ENCODE measurements at regions not wholly inside any gene's neighbourhood (a gene's known extent, or its start where the extent isn't known, plus 50 kb on each side); places are given as distances from the start of the nearest gene placed in this dataset.

DNA sequence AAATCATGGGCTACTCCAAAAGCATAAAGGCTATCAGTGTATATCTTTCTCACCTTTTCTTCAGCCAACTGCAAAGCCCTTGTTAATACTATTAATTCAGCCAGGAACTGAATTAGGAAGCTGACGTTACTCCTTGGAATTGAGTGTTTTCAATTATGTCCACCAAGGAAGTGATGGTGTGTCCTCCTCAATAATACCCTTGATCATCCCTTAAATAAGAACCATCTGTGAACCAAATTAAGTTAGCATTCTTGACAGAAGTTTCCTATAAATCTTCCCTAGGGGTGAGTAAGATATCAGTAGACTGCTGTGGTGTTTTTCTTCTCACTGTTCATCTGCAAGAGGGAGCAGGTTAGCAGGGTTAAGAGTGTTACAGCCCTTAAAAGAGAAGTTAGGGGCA is 252.3 kb upstream of the AVPR1A start:
- 11 to 100% (median 43%) methylated on average over 1 of the region's 1 CpG; no CpG with 5 or more reads in 1 of the 10 experiments for WGBS, 10 experiments
- Histone ChIP-seq H3K4me3 (no peak overlapping the region), H3K4me1 (replicated peaks in 1 of 2) (peaks cover 0 to 3% of the 10 kb centered on the region in 2 donors), H3K27ac (no peak overlapping the region)
- no peak for ATAC-seq (replicated peaks in 6 of 8)
- in situ Hi-C loops (cut with MboI; ENCODE audit: low pct_unique_long_range_greater_than_20kb in 2 of 9, low sequenced_read_pairs in 9 of 9, unreplicated experiment in 9 of 9), result loop anchor here in 3 of 9 experiments (25.0 kb wide), 3 partner anchors 259 to 409 kb away; partner anchors contain the start of genes DPY19L2 (in 1 of the 3) and RXYLT1 (in 1 of the 3)

GRCh38 chr12:63400718-63401117 is 249.7 kb upstream of the AVPR1A start:
- Histone ChIP-seq H3K4me3 (no peak overlapping the region), H3K4me1 (replicated peaks in 1 of 2) (peaks cover 0 to 3% of the 10 kb centered on the region in 2 donors), H3K27ac (peak overlapping the region in 1 of 2 donors; percentile 45)
- WGBS, 10 experiments, result 20 to 67% (median 54%) methylated on average over 1 to 3 of the region's 3 CpGs; no CpG with 5 or more reads in 4 of the 10 experiments
- in situ Hi-C loops (cut with MboI; ENCODE audit: low pct_unique_long_range_greater_than_20kb in 2 of 9, low sequenced_read_pairs in 9 of 9, unreplicated experiment in 9 of 9), result loop anchor here in 3 of 9 experiments (25.0 kb wide), 3 partner anchors 262 to 412 kb away; partner anchors contain the start of genes DPY19L2 (in 1 of the 3) and RXYLT1 (in 1 of the 3)
- peak in 7 of 8 experiments; percentile 63 to 96 (median 94) for ATAC-seq (replicated peaks in 6 of 8)

- no peak overlapping the region for H3K27ac ChIP-seq
- WGBS, 10 experiments, result 20 to 100% (median 84%) methylated on average over 1 of the region's 2 CpGs; no CpG with 5 or more reads in 6 of the 10 experiments
- ATAC-seq (replicated peaks in 6 of 8), result no peak
- in situ Hi-C loops (cut with MboI; ENCODE audit: low pct_unique_long_range_greater_than_20kb in 2 of 9, low sequenced_read_pairs in 9 of 9, unreplicated experiment in 9 of 9), result loop anchor here in 3 of 9 experiments (25.0 kb wide), 3 partner anchors 262 to 412 kb away; partner anchors contain the start of genes DPY19L2 (in 1 of the 3) and RXYLT1 (in 1 of the 3)
- no peak overlapping the region for H3K4me3 ChIP-seq
- H3K4me1 ChIP-seq (replicated peaks in 1 of 2), result peaks cover 0 to 3% of the 10 kb centered on the region in 2 donors
Measured at GRCh38 chr12:63400318-63400717, 249.3 kb upstream of the AVPR1A start.

- H3K27ac ChIP-seq, result no peak overlapping the region
- no peak overlapping the region for H3K4me3 ChIP-seq
- ATAC-seq (replicated peaks in 6 of 8), result no peak
- in situ Hi-C loops (cut with MboI; ENCODE audit: low pct_unique_long_range_greater_than_20kb in 2 of 9, low sequenced_read_pairs in 9 of 9, unreplicated experiment in 9 of 9), result no loop called here
- peaks cover 0 to 3% of the 10 kb centered on the region in 2 donors for H3K4me1 ChIP-seq (replicated peaks in 1 of 2)
- 13 to 100% (median 92%) methylated on average over 1 to 3 of the region's 4 CpGs; no CpG with 5 or more reads in 2 of the 10 experiments for WGBS, 10 experiments
Measured at GRCh38 chr12:63397807-63398206, 246.8 kb upstream of the AVPR1A start.

DNA sequence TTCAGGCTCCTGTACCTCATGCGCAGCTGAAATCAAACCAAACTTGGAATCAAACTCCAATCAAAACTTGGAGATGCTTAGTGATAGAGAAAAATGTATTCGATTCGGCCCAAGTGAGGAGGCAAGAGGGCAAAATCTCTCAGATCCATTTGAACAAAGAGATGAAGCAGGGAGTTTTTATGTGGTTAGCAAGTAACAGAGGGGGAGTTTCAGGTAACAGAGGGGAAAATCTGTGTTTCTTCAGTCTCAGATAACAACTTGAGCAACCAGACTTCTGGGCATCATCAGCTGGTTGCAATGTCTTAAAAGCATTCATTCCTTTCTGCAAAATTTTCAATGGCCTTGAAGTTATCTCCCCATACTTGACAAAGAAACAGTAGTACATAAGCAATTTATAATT is 245.1 kb upstream of the AVPR1A start:
- in situ Hi-C loops (cut with MboI; ENCODE audit: low pct_unique_long_range_greater_than_20kb in 2 of 9, low sequenced_read_pairs in 9 of 9, unreplicated experiment in 9 of 9), result no loop called here
- WGBS, 10 experiments, result 43 to 100% (median 100%) methylated on average over 1 to 3 of the region's 3 CpGs; no CpG with 5 or more reads in 4 of the 10 experiments
- ATAC-seq (replicated peaks in 6 of 8), result no peak
- H3K27ac ChIP-seq, result no peak overlapping the region
- H3K4me1 ChIP-seq (replicated peaks in 1 of 2), result peaks cover 3 to 5% of the 10 kb centered on the region in 2 donors
- no peak overlapping the region for H3K4me3 ChIP-seq

GRCh38 chr12:63394983-63395382 is 244.0 kb upstream of the AVPR1A start:
- 0 to 93% (median 69%) methylated on average over 2 to 4 of the region's 4 CpGs; no CpG with 5 or more reads in 1 of the 10 experiments for whole genome bisulfite sequencing, 10 experiments
- in situ Hi-C loops (cut with MboI; ENCODE audit: low pct_unique_long_range_greater_than_20kb in 2 of 9, low sequenced_read_pairs in 9 of 9, unreplicated experiment in 9 of 9), result no loop called here
- H3K4me1 ChIP-seq (replicated peaks in 1 of 2), result peaks cover 0 to 5% of the 10 kb centered on the region in 2 donors
- no peak for ATAC-seq (replicated peaks in 6 of 8)
- no peak overlapping the region for H3K4me3 ChIP-seq
- no peak overlapping the region for H3K27ac ChIP-seq

- 0 to 97% (median 42%) methylated on average over 1 to 4 of the region's 4 CpGs; no CpG with 5 or more reads in 2 of the 10 experiments for WGBS, 10 experiments
- no peak overlapping the region for H3K27ac ChIP-seq
- H3K4me3 ChIP-seq, result no peak overlapping the region
- ATAC-seq (replicated peaks in 6 of 8), result no peak
- peaks cover 0 to 5% of the 10 kb centered on the region in 2 donors for H3K4me1 ChIP-seq (replicated peaks in 1 of 2)
- in situ Hi-C loops (cut with MboI; ENCODE audit: low pct_unique_long_range_greater_than_20kb in 2 of 9, low sequenced_read_pairs in 9 of 9, unreplicated experiment in 9 of 9), result no loop called here
Measured at GRCh38 chr12:63394349-63394748, 243.3 kb upstream of the AVPR1A start.

DNA sequence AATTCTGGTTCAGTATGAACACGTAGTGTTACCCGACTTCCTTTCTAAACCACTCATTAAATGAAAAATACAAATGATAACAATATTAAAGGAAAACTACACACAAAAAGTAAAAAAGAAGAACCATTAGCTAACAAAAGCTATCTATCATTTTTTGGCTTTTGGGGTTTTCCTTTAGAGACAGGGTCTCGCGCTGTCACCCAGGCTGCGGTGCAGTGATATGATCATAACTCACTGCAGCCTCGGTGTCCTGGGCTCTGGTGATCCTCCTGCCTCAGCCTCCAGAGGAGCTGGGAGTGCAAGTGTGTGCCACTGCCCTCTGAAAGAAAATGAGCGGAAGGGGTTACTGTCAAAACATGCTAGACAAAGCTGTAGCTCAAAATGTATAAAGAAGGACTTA is 238.2 kb upstream of the AVPR1A start:
- Histone ChIP-seq H3K4me1 (replicated peaks in 1 of 2) (peaks cover 0 to 13% of the 10 kb centered on the region in 2 donors), H3K27ac (no peak overlapping the region), H3K4me3 (no peak overlapping the region)
- 19 to 100% (median 86%) methylated on average over 1 to 7 of the region's 7 CpGs; no CpG with 5 or more reads in 1 of the 10 experiments for WGBS, 10 experiments
- in situ Hi-C loops (cut with MboI; ENCODE audit: low pct_unique_long_range_greater_than_20kb in 2 of 9, low sequenced_read_pairs in 9 of 9, unreplicated experiment in 9 of 9), result no loop called here
- no peak for ATAC-seq (replicated peaks in 6 of 8)

DNA sequence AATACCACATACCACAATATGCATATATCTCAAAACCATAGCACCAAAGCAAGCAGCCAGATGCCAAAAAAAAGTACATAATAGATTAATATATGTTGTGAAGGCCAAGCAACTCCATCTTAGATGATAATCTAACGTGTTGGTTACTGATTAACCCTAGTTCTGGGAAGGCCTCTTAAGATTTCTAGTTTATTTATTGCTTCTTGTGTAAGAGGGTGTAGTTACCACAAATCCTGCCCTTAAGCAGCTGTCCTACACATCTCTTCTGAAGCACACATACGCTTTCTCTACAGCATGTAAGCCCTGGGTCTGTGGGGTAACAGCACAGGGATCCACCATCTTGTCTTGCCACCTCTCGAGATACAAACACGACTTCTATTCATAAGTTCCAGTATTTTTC is 236.8 kb upstream of the AVPR1A start:
- no peak overlapping the region for H3K4me3 ChIP-seq
- peaks cover 0 to 13% of the 10 kb centered on the region in 2 donors for H3K4me1 ChIP-seq (replicated peaks in 1 of 2)
- 20 to 100% (median 85%) methylated on average over 1 to 4 of the region's 4 CpGs; no CpG with 5 or more reads in 1 of the 10 experiments for WGBS, 10 experiments
- in situ Hi-C loops (cut with MboI; ENCODE audit: low pct_unique_long_range_greater_than_20kb in 2 of 9, low sequenced_read_pairs in 9 of 9, unreplicated experiment in 9 of 9), result no loop called here
- no peak for ATAC-seq (replicated peaks in 6 of 8)
- no peak overlapping the region for H3K27ac ChIP-seq

- in situ Hi-C loops (cut with MboI; ENCODE audit: low pct_unique_long_range_greater_than_20kb in 2 of 9, low sequenced_read_pairs in 9 of 9, unreplicated experiment in 9 of 9), result no loop called here
- peaks cover 0 to 8% of the 10 kb centered on the region in 2 donors for H3K4me1 ChIP-seq (replicated peaks in 1 of 2)
- no peak overlapping the region for H3K4me3 ChIP-seq
- no peak overlapping the region for H3K27ac ChIP-seq
- ATAC-seq (replicated peaks in 6 of 8), result no peak
Measured at GRCh38 chr12:63382930-63383329, 231.9 kb upstream of the AVPR1A start.

GRCh38 chr12:63362791-63363190 is 211.8 kb upstream of the AVPR1A start:
- in situ Hi-C loops (cut with MboI; ENCODE audit: low pct_unique_long_range_greater_than_20kb in 2 of 9, low sequenced_read_pairs in 9 of 9, unreplicated experiment in 9 of 9), result no loop called here
- ATAC-seq (replicated peaks in 6 of 8), result peak in 3 of 8 experiments; percentile 23 to 56 (median 45)
- Histone ChIP-seq H3K4me3 (no peak overlapping the region), H3K27ac (no peak overlapping the region), H3K4me1 (replicated peaks in 1 of 2) (no peaks in the 10 kb centered on the region)
- WGBS, 10 experiments, result 0 to 100% (median 66%) methylated on average over 1 of the region's 1 CpG; no CpG with 5 or more reads in 2 of the 10 experiments

- ATAC-seq (replicated peaks in 6 of 8), result no peak
- in situ Hi-C loops (cut with MboI; ENCODE audit: low pct_unique_long_range_greater_than_20kb in 2 of 9, low sequenced_read_pairs in 9 of 9, unreplicated experiment in 9 of 9), result no loop called here
- Histone ChIP-seq H3K4me1 (replicated peaks in 1 of 2) (no peaks in the 10 kb centered on the region), H3K4me3 (no peak overlapping the region), H3K27ac (no peak overlapping the region)
- 0 to 100% (median 48%) methylated on average over 1 to 2 of the region's 2 CpGs; no CpG with 5 or more reads in 2 of the 10 experiments for WGBS, 10 experiments
Measured at GRCh38 chr12:63362166-63362565, 211.2 kb upstream of the AVPR1A start.

DNA sequence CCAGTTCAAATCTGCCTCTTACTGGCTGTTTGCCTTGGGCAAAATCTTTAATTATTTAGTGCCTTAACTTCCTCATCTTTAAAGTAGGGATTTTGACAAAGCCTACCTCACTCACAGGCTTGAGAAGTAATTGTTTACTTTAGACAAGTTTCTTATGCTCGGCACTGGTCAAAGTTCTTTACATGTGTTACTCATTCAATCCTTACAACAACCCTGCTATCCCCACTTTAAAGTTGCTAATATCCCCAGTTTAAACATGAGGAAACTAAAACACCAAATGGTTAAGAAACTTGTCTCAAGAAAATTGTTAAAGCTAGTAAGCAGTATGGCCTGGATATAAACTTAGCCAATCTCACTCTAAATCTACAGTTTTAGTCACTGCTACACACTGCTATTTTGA is 204.0 kb upstream of the AVPR1A start:
- ATAC-seq (replicated peaks in 6 of 8), result no peak
- 17 to 100% (median 90%) methylated on average over 1 of the region's 1 CpG; no CpG with 5 or more reads in 2 of the 10 experiments for WGBS, 10 experiments
- Histone ChIP-seq H3K27ac (no peak overlapping the region), H3K4me1 (replicated peaks in 1 of 2) (no peaks in the 10 kb centered on the region), H3K4me3 (no peak overlapping the region)
- in situ Hi-C loops (cut with MboI; ENCODE audit: low pct_unique_long_range_greater_than_20kb in 2 of 9, low sequenced_read_pairs in 9 of 9, unreplicated experiment in 9 of 9), result no loop called here

DNA sequence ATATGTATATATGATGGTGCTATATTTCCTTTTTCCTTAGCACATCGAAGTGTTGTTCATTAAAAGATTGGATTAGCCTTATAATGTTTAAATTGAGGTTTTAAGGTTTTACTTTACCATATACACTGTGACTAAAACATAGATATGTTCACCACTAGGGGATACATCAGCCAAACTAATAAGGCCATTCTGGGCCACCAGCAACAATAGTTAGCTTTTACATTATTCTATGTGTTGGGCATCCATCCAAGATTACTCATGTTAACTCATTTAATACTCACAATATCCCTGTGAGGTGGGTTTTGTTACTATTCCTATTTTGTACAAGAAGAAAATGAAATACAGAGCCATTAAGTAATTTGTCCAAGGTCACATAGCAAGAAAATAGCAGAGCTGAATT is 202.6 kb upstream of the AVPR1A start:
- 0 to 88% (median 14%) methylated on average over 1 of the region's 1 CpG; no CpG with 5 or more reads in 6 of the 10 experiments for WGBS, 10 experiments
- no peaks in the 10 kb centered on the region for H3K4me1 ChIP-seq (replicated peaks in 1 of 2)
- no peak for ATAC-seq (replicated peaks in 6 of 8)
- in situ Hi-C loops (cut with MboI; ENCODE audit: low pct_unique_long_range_greater_than_20kb in 2 of 9, low sequenced_read_pairs in 9 of 9, unreplicated experiment in 9 of 9), result no loop called here
- H3K4me3 ChIP-seq, result no peak overlapping the region
- H3K27ac ChIP-seq, result no peak overlapping the region

All from motor neuron (in vitro differentiated cells).